A549 (cell line): ENCODE measurements at regions not wholly inside any gene's neighbourhood (a gene's known extent, or its start where the extent isn't known, plus 50 kb on each side); places are given as distances from the start of the nearest gene placed in this dataset.

Source experiments
- ATAC-seq, 2 experiments: fragments of 200-7000 bp in 1 of 2; fragments of >200 bp in 1 of 2; cut with Nextera tagmentation in 1 of 2; cut with Tn5 transposase in 1 of 2; 3 replicates each; pipeline versions ENCODE4 v1.8.0 to v1.9.1; 2018 to 2020; ENCODE audit warnings: mild to moderate bottlenecking in 1 of 2, moderate library complexity in 1 of 2
- CTCF ChIA-PET: fragments of 300-600 bp; sonication (Branson Sonifier 250); formaldehyde crosslinking; extraction: SDS; loops from one replicate; lab custom pipeline; 2021; ENCODE audit warnings: antibody characterized with exemption, inconsistent platforms; lab: Yijun Ruan, JAX
- POLR2A ChIA-PET: fragments of 350-600 bp; formaldehyde crosslinking; extraction: SDS; loops from one replicate; lab custom pipeline; 2021; ENCODE audit warnings: antibody characterized with exemption, inconsistent platforms; lab: Yijun Ruan, JAX
- DNase-seq, 2 experiments: peaks; one replicate each; pipeline versions ENCODE4 v3.0.0 to v3.0.0-alpha.2; 2011 to 2016; ENCODE audit warnings: low read depth in 1 of 2, low spot score in 1 of 2
- FAIRE-seq: peaks from 2 replicates; lab custom pipeline; 2011; peaks lifted over from hg19 to GRCh38; lab: Jason Lieb, UNC
- H3K27ac ChIP-seq, 2 experiments: fragments of >200 bp; sonication (Bioruptor Twin); formaldehyde crosslinking; 3 replicates each; pipeline ENCODE4 v1.5.1; 2016 to 2017
- H3K4me1 ChIP-seq: fragments of >200 bp; sonication (Bioruptor Twin); formaldehyde crosslinking; 3 replicates; pipeline ENCODE4 v1.6.1; 2016
- H3K4me2 ChIP-seq: fragments of >200 bp; sonication (Bioruptor Twin); formaldehyde crosslinking; 3 replicates; pipeline ENCODE4 v1.6.1; 2016
- H3K4me3 ChIP-seq: fragments of >200 bp; sonication (Bioruptor Twin); formaldehyde crosslinking; 3 replicates; pipeline ENCODE4 v1.5.1; 2016
- H3K9me3 ChIP-seq: fragments of >200 bp; sonication (Bioruptor Twin); formaldehyde crosslinking; 3 replicates; pipeline ENCODE4 v1.6.1; 2016
- CEBPB ChIP-seq, 2 experiments: fragments of >200 bp in 1 of 2; sonication (Bioruptor Twin) in 1 of 2; formaldehyde crosslinking in 1 of 2; IDR thresholded peaks; 2 replicates each; pipeline ENCODE4 v1.6.1; 2012 to 2016
- CHD4 ChIP-seq: fragments of 200-600 bp; sonication (generic); IDR thresholded peaks from 2 replicates; pipeline ENCODE4 v1.6.1; 2016; ENCODE audit warnings: antibody characterized with exemption, mild to moderate bottlenecking, borderline replicate concordance
- CTCF ChIP-seq: fragments of >200 bp; sonication (Bioruptor Twin); formaldehyde crosslinking; IDR thresholded peaks from 3 replicates; pipeline ENCODE4 v1.5.1; 2016
- E2F6 ChIP-seq: IDR thresholded peaks from 2 replicates; pipeline ENCODE4 v1.6.1; 2012; ENCODE audit warnings: low read depth, borderline replicate concordance
- EHMT2 ChIP-seq: fragments of 200-600 bp; sonication (generic); IDR thresholded peaks from 2 replicates; pipeline ENCODE4 v1.6.1; 2016; ENCODE audit warnings: antibody characterized with exemption, low read depth, mild to moderate bottlenecking, moderate library complexity
- EP300 ChIP-seq, 2 experiments: fragments of >200 bp; sonication (Bioruptor Twin); formaldehyde crosslinking; IDR thresholded peaks; 2 replicates in 1 of 2; 3 replicates in 1 of 2; pipeline ENCODE4 v1.6.1; 2016 to 2017
- FOSL2 ChIP-seq, 2 experiments: fragments of 450-650 bp in 1 of 2; fragments of >200 bp in 1 of 2; sonication (Bioruptor Twin) in 1 of 2; formaldehyde crosslinking; IDR thresholded peaks; 2 replicates each; pipeline versions ENCODE4 v1.5.0 to v1.6.1; 2016 to 2020; ENCODE audit warnings: mild to moderate bottlenecking in 1 of 2, moderate library complexity in 1 of 2
- HEYL ChIP-seq: fragments of 250-450 bp; sonication (Bioruptor Pico); IDR thresholded peaks from 2 replicates; pipeline ENCODE4 v1.8.0; 2021; ENCODE audit warnings: mild to moderate bottlenecking, moderate library complexity
- HOXA7 ChIP-seq: fragments of 250-450 bp; sonication (Bioruptor Pico); IDR thresholded peaks from 2 replicates; pipeline ENCODE4 v1.5.0; 2020; ENCODE audit warnings: mild to moderate bottlenecking, moderate library complexity
- HOXB5 ChIP-seq: fragments of 250-450 bp; sonication (Bioruptor Pico); IDR thresholded peaks from 2 replicates; pipeline ENCODE4 v1.5.0; 2020; ENCODE audit warnings: mild to moderate bottlenecking, moderate library complexity
- KDM5A ChIP-seq: fragments of 200-600 bp; sonication (generic); IDR thresholded peaks from 2 replicates; pipeline ENCODE4 v1.6.1; 2016; ENCODE audit warnings: antibody characterized with exemption, mild to moderate bottlenecking
- MYC ChIP-seq: IDR thresholded peaks from 2 replicates; pipeline ENCODE4 v1.6.1; 2012; ENCODE audit warnings: mild to moderate bottlenecking, inconsistent platforms, low read length, improper control_type of control experiment, borderline replicate concordance
- NFE2L2 ChIP-seq: fragments of 150-350 bp; conservative IDR thresholded peaks from 2 replicates; pipeline ENCODE4 v1.6.1; 2014; ENCODE audit warnings: low read length
- NPAS2 ChIP-seq: fragments of 250-450 bp; sonication (Bioruptor Pico); IDR thresholded peaks from 2 replicates; pipeline ENCODE4 v1.8.0; 2022; ENCODE audit warnings: mild to moderate bottlenecking, moderate library complexity, borderline replicate concordance
- RAD21 ChIP-seq, 2 experiments: fragments of >200 bp in 1 of 2; sonication (Bioruptor Twin) in 1 of 2; formaldehyde crosslinking in 1 of 2; IDR thresholded peaks in 1 of 2; conservative IDR thresholded peaks in 1 of 2; 2 replicates in 1 of 2; 3 replicates in 1 of 2; pipeline ENCODE4 v1.6.1; 2012 to 2018; ENCODE audit warnings: inconsistent platforms in 1 of 2
- RARB ChIP-seq: fragments of 250-450 bp; sonication (Bioruptor Pico); IDR thresholded peaks from 2 replicates; pipeline ENCODE4 v1.8.0; 2021; ENCODE audit warnings: mild to moderate bottlenecking, moderate library complexity
- REST ChIP-seq: fragments of 200-600 bp; sonication (generic); IDR thresholded peaks from 2 replicates; pipeline ENCODE4 v1.6.1; 2016; ENCODE audit warnings: antibody characterized with exemption, mild to moderate bottlenecking, moderate library complexity
- RFX5 ChIP-seq: fragments of 450-650 bp; IDR thresholded peaks from 2 replicates; pipeline ENCODE4 v1.7.1; 2014; ENCODE audit warnings: antibody characterized with exemption, mild to moderate bottlenecking, moderate library complexity
- TFCP2L1 ChIP-seq: fragments of 250-450 bp; sonication (Bioruptor Pico); IDR thresholded peaks from 2 replicates; pipeline ENCODE4 v1.5.0; 2021; ENCODE audit warnings: mild to moderate bottlenecking
- TP53 ChIP-seq: fragments of 250-450 bp; sonication (Bioruptor Pico); IDR thresholded peaks from 2 replicates; pipeline ENCODE4 v1.5.0; 2021; ENCODE audit warnings: mild to moderate bottlenecking, moderate library complexity
- ZC3H11A ChIP-seq: fragments of 450-650 bp; IDR thresholded peaks from 2 replicates; pipeline ENCODE4 v1.6.1; 2014; ENCODE audit warnings: antibody characterized with exemption, mild to moderate bottlenecking
- ZFP36 ChIP-seq: fragments of 450-650 bp; IDR thresholded peaks from 2 replicates; pipeline ENCODE4 v1.6.1; 2014; ENCODE audit warnings: borderline replicate concordance; ENCODE audit not compliant: partially characterized antibody
- ZNF302 ChIP-seq: fragments of 250-450 bp; sonication (Bioruptor Pico); IDR thresholded peaks from 2 replicates; pipeline ENCODE4 v1.9.0; 2021; ENCODE audit warnings: inconsistent platforms, mild to moderate bottlenecking, moderate library complexity
- ZSCAN20 ChIP-seq: fragments of 250-450 bp; sonication (Bioruptor Pico); IDR thresholded peaks from 2 replicates; pipeline ENCODE4 v1.8.0; 2022; ENCODE audit warnings: mild to moderate bottlenecking, moderate library complexity
- WGBS: methylation state at CpG from one replicate; pipeline ENCODE4 v1.1.6; 2017; ENCODE audit errors: missing lambda C conversion rate; 5-methylcytosine and 5-hydroxymethylcytosine counted together

- Histone ChIP-seq H3K4me3 (no peak overlapping the region), H3K4me1 (no peaks in the 10 kb centered on the region), H3K4me2 (no peak overlapping the region)
- POLR2A ChIA-PET, result no interaction called here
- CTCF ChIA-PET, result interaction anchor here (1.0 kb wide), 1 partner anchor 10 kb away, joined by 3 read pairs; no protein-coding TSS in a partner anchor
- no peak for DNase-seq
- TF ChIP-seq ZFP36, result no peak
- TF ChIP-seq RAD21 (conservative IDR thresholded peaks at IDR 0.05 in 1 of 2, IDR thresholded peaks at IDR 0.05 in 1 of 2), result no peak
- TF ChIP-seq, all 56 proteins: peak for 0
- no peak for FAIRE-seq
- no peak for ATAC-seq
- Histone ChIP-seq H3K9me3 (no peaks in the 10 kb centered on the region), H3K27ac (no peak overlapping the region)
- WGBS, result 0% methylated on average over 1 of the region's 1 CpG
These were observed 226.9 kb downstream of the MFSD1 start for GRCh38 chr3:159028706-159029105.

- FAIRE-seq (no peak), DNase-seq (no peak), ATAC-seq (no peak)
- ChIA-PET POLR2A (no interaction called here), CTCF (interaction anchor here (1.0 kb wide), 1 partner anchor 9 kb away, joined by 3 read pairs; no protein-coding TSS in a partner anchor)
- no peak overlapping the region for H3K27ac ChIP-seq
- H3K4me3 ChIP-seq, result no peak overlapping the region
- H3K4me1 ChIP-seq, result no peaks in the 10 kb centered on the region
- TF ChIP-seq TP53 (CRISPR knock-in tag), result no peak
- no peak for TF ChIP-seq CHD4
- no peak for TF ChIP-seq TFCP2L1 (CRISPR knock-in tag)
- TF ChIP-seq EP300 (IDR thresholded peaks at IDR 0.05), result no peak
- TF ChIP-seq E2F6, result no peak
- no peak for TF ChIP-seq REST
- TF ChIP-seq ZC3H11A, result no peak
- no peaks in the 10 kb centered on the region for H3K9me3 ChIP-seq
- H3K4me2 ChIP-seq, result no peak overlapping the region
- 17% methylated on average over 3 of the region's 3 CpGs for WGBS
These were observed 227.6 kb downstream of the MFSD1 start for GRCh38 chr3:159029306-159030026.

GRCh38 chr3:159030138-159030670 is 228.3 kb downstream of the MFSD1 start:
- Histone ChIP-seq H3K9me3 (no peaks in the 10 kb centered on the region), H3K4me3 (no peak overlapping the region), H3K4me1 (no peaks in the 10 kb centered on the region), H3K4me2 (no peak overlapping the region), H3K27ac (no peak overlapping the region)
- no peak for ATAC-seq
- POLR2A ChIA-PET, result no interaction called here
- WGBS, result 2% methylated on average over 1 of the region's 1 CpG
- TF ChIP-seq NFE2L2 (no peak), FOSL2 (IDR thresholded peaks at IDR 0.05) (no peak), FOSL2 (CRISPR knock-in tag; IDR thresholded peaks at IDR 0.05) (no peak), HEYL (CRISPR knock-in tag) (no peak), CTCF (no peak), MYC (no peak), EHMT2 (no peak), CEBPB (IDR thresholded peaks at IDR 0.05) (no peak), TFCP2L1 (CRISPR knock-in tag) (no peak), ZSCAN20 (no peak), RARB (CRISPR knock-in tag) (no peak), RFX5 (no peak), EP300 (IDR thresholded peaks at IDR 0.05) (no peak), NPAS2 (no peak), KDM5A (no peak), HOXA7 (CRISPR knock-in tag) (no peak), HOXB5 (CRISPR knock-in tag) (no peak), ZNF302 (CRISPR knock-in tag) (no peak), ZC3H11A (no peak), ZFP36 (no peak)
- CTCF ChIA-PET, result no interaction called here
- FAIRE-seq, result no peak
- no peak for DNase-seq
